ENCODE measurements at regions not wholly inside any gene's neighbourhood (a gene's known extent, or its start where the extent isn't known, plus 50 kb on each side); places are given as distances from the start of the nearest gene placed in this dataset.

DNA sequence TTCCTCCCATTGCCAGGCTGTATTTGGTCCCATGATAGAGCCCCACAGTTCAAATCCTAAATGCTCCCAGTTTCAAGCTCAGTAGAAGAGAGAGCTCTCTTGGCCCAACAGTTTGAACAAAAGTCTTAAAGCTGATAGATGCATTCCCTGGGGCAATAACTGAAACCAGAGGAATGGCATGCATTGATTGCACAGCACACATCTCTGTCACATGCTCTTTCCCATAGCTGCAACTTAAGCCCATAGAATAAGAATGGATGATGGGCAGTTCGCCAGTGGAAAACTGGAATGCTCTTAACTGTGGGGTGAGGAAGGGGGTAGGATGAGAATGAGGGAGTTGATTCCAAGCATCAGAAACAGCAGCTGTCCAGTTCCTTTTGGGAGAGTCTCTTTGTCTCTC, 1942.4 kb upstream of the WWC1 start:
- H3K9ac ChIP-seq (ENCODE audit: low read length), result no peak overlapping the region
- no peaks in the 10 kb centered on the region for H3K27me3 ChIP-seq (ENCODE audit: insufficient read depth, low read length)
- H3K4me3 ChIP-seq (ENCODE audit: low read depth, low read length, poor library complexity, severe bottlenecking), result no peak overlapping the region
- H3K4me2 ChIP-seq (ENCODE audit: low read length), result no peak overlapping the region
- no peak overlapping the region for H2AFZ ChIP-seq (ENCODE audit: low read length)
- no peaks in the 10 kb centered on the region for H3K36me3 ChIP-seq (ENCODE audit: insufficient read depth, low read length)
- H3K79me2 ChIP-seq (ENCODE audit: insufficient read depth, low read length), result no peaks in the 10 kb centered on the region
- no peak overlapping the region for H3K27ac ChIP-seq (ENCODE audit: low read depth, low read length, poor library complexity, severe bottlenecking)
- H3F3A ChIP-seq (ENCODE audit: insufficient read depth, low read length), result no peaks in the 10 kb centered on the region
- no peaks in the 10 kb centered on the region for H3K9me2 ChIP-seq (ENCODE audit: low read depth, low read length)
- no peaks in the 10 kb centered on the region for H3K4me1 ChIP-seq (ENCODE audit: insufficient read depth, low read length, severe bottlenecking)
- H4K20me1 ChIP-seq (ENCODE audit: insufficient read depth, low read length), result no peaks in the 10 kb centered on the region
- TF ChIP-seq EZH2 (IDR thresholded peaks at IDR 0.05; ENCODE audit: borderline replicate concordance, low read length), result no peak
- TF ChIP-seq, protein P1, sequence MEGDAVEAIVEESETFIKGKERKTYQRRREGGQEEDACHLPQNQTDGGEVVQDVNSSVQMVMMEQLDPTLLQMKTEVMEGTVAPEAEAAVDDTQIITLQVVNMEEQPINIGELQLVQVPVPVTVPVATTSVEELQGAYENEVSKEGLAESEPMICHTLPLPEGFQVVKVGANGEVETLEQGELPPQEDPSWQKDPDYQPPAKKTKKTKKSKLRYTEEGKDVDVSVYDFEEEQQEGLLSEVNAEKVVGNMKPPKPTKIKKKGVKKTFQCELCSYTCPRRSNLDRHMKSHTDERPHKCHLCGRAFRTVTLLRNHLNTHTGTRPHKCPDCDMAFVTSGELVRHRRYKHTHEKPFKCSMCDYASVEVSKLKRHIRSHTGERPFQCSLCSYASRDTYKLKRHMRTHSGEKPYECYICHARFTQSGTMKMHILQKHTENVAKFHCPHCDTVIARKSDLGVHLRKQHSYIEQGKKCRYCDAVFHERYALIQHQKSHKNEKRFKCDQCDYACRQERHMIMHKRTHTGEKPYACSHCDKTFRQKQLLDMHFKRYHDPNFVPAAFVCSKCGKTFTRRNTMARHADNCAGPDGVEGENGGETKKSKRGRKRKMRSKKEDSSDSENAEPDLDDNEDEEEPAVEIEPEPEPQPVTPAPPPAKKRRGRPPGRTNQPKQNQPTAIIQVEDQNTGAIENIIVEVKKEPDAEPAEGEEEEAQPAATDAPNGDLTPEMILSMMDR (IDR thresholded peaks at IDR 0.05; ENCODE audit: low read length), result no peak
- no peaks in the 10 kb centered on the region for H3K9me3 ChIP-seq (ENCODE audit: low read length)

DNA sequence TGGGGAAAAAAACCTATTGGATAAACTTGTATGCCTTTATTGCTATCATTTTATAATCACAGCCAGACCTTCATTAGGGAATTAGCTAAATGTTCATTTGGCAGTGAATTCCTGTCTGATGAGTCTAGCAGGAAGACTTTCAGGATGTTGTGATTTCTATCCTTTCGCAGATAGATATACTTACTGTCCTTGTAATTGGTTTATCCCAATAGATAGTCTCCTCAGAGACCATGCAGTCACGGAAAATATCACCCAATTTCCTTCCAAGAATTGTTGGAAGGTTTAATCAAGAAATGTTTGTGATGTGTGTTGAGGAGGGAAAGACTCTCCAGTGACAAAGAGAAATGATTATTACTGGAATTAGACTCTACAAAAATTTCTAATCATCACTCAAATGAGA, 1937.9 kb upstream of the WWC1 start:
- Histone ChIP-seq H3K9ac (ENCODE audit: low read length) (no peak overlapping the region), H3F3A (ENCODE audit: insufficient read depth, low read length) (no peaks in the 10 kb centered on the region), H4K20me1 (ENCODE audit: insufficient read depth, low read length) (no peaks in the 10 kb centered on the region), H3K79me2 (ENCODE audit: insufficient read depth, low read length) (no peaks in the 10 kb centered on the region), H3K27ac (ENCODE audit: low read depth, low read length, poor library complexity, severe bottlenecking) (no peak overlapping the region), H3K27me3 (ENCODE audit: insufficient read depth, low read length) (no peaks in the 10 kb centered on the region), H3K4me2 (ENCODE audit: low read length) (no peak overlapping the region), H2AFZ (ENCODE audit: low read length) (no peak overlapping the region), H3K36me3 (ENCODE audit: insufficient read depth, low read length) (no peaks in the 10 kb centered on the region), H3K9me3 (ENCODE audit: low read length) (no peaks in the 10 kb centered on the region), H3K9me2 (ENCODE audit: low read depth, low read length) (no peaks in the 10 kb centered on the region), H3K4me3 (ENCODE audit: low read depth, low read length, poor library complexity, severe bottlenecking) (no peak overlapping the region), H3K4me1 (ENCODE audit: insufficient read depth, low read length, severe bottlenecking) (no peaks in the 10 kb centered on the region)
- TF ChIP-seq, protein P1 (IDR thresholded peaks at IDR 0.05; ENCODE audit: low read length), result no peak
- TF ChIP-seq EZH2 (IDR thresholded peaks at IDR 0.05; ENCODE audit: borderline replicate concordance, low read length), result no peak

GRCh38 chr5:166354332-166354731, 1937.1 kb upstream of the WWC1 start:
- Histone ChIP-seq H3K4me1 (ENCODE audit: insufficient read depth, low read length, severe bottlenecking) (no peaks in the 10 kb centered on the region), H3K9me2 (ENCODE audit: low read depth, low read length) (no peaks in the 10 kb centered on the region), H3F3A (ENCODE audit: insufficient read depth, low read length) (no peaks in the 10 kb centered on the region), H3K9me3 (ENCODE audit: low read length) (no peaks in the 10 kb centered on the region), H2AFZ (ENCODE audit: low read length) (no peak overlapping the region), H4K20me1 (ENCODE audit: insufficient read depth, low read length) (no peaks in the 10 kb centered on the region), H3K79me2 (ENCODE audit: insufficient read depth, low read length) (no peaks in the 10 kb centered on the region), H3K36me3 (ENCODE audit: insufficient read depth, low read length) (no peaks in the 10 kb centered on the region), H3K4me2 (ENCODE audit: low read length) (no peak overlapping the region), H3K9ac (ENCODE audit: low read length) (no peak overlapping the region), H3K27ac (ENCODE audit: low read depth, low read length, poor library complexity, severe bottlenecking) (no peak overlapping the region), H3K4me3 (ENCODE audit: low read depth, low read length, poor library complexity, severe bottlenecking) (no peak overlapping the region), H3K27me3 (ENCODE audit: insufficient read depth, low read length) (no peaks in the 10 kb centered on the region)
- TF ChIP-seq, protein P1 (IDR thresholded peaks at IDR 0.05; ENCODE audit: low read length), result no peak
- no peak for TF ChIP-seq EZH2 (IDR thresholded peaks at IDR 0.05; ENCODE audit: borderline replicate concordance, low read length)
